ENCODE measurements at regions not wholly inside any gene's neighbourhood (a gene's known extent, or its start where the extent isn't known, plus 50 kb on each side); places are given as distances from the start of the nearest gene placed in this dataset.

DNA sequence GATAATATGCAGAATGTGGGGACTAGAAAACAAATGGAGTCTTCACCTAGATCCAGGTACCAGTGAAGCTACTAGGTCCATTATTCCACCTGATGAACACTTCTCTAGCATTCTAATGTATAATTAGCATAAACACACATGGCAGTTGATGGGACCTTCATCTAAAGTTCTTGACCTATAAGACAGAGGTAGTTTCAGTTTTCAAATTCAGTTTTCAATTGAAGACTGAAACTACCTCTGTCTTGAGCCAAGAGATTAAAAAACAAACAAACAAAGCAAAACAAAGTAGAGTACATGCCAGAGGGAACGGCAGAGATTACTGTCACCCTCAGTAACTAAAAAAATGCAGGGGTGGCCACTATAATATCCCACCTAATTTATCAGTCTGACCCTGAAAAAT, 199.9 kb upstream of the NEIL3 start:
- no peak for DNase-seq (ENCODE audit: low read depth)

DNA sequence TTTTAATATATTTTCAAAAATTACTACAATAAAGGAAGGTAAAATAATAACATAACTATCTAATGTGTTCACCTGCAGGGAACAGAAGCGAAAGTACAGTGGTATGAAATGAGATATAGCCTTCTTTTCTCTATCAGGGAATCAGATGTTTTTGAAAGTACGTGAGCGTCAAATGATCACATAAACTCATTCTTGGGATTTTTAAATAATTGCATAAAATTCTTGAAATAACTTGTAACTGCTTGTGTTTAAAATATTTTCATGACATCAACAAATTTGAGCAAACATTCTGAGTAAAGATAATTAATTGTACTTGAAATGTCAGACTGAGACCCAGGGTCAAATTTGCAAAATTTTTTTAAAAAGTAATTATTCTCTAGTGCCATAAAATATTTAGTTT, 193.5 kb upstream of the NEIL3 start:
- DNase-seq (ENCODE audit: low read depth): no peak

DNA sequence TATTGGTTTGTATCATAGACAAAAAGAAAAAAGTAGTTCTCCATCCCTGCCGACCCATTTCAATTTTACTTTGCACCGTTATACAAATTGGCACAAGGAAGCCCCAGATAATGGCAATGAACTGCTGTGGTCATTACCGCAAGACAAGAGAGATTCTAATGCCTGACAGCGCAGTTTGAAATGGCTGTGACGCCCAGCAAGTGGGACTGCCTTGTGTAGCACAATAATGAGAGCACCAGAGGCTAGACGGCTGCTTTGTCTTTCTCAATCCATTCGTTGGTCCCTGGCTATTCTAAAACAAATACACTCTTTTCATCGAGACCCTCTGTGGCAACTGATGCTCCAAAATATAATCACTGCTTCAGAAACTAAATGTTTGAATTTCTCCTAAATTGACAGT, 192.4 kb upstream of the NEIL3 start:
- DNase-seq (ENCODE audit: low read depth): no peak

DNA sequence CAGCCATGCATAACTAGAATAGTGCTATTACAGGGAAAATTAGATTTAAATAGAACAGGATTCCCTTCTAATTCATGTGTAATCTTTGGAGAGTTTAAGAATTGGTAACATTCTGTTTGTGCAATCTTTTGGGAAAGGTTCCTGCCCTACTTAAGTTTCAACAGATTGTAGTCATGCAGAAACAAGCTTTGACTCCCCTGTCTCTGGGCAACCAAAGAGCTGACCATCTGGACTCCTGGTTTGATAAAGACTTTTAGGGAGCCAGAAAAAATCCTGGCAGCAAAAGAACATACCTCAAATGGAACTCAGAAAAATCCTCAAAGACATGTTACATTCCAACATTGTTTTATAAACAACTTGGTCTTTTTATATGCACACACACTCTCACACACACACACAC, 191.1 kb upstream of the NEIL3 start:
- no peak for DNase-seq (ENCODE audit: low read depth)

DNA sequence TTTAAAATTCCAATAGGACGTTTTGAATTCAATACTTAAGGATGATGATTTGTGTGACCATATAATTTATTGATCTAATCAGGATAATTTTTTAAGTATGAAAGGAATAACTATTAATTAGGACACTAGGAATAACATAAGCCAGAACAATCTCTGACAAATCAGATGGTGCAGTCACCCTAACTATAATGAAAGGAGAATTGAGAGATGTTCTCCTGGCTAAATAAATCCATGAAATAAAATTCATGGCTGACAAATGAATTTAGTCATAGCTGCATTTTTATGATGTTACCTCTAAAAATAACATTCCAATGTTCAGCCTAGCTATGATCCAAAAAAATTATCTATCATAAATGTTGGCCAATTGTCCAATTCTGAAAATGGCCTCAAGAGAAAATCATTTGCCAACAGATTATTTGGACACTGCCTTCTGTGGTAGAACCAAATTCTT, 190.6 kb upstream of the NEIL3 start:
- DNase-seq (ENCODE audit: low read depth): no peak

DNA sequence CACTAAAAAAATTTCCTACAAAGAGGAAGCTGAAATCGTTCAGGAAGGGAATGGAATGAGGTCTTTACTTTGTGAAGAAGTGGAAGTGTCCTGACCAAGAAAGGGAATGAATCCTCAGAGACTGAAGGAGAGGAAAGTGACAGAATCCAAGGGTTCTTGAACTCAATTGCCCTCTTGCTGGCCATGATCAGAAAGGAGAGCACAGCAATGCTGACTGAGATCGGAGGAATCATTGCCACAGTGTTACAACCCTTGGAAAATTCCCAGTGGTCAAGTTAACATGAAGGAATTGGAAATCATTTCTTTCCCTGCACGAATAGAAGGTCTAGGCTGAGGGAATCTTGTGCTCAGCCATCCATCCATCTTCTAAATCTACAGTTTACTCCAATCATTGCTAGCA, 190.0 kb upstream of the NEIL3 start:
- no peak for DNase-seq (ENCODE audit: low read depth)

DNA sequence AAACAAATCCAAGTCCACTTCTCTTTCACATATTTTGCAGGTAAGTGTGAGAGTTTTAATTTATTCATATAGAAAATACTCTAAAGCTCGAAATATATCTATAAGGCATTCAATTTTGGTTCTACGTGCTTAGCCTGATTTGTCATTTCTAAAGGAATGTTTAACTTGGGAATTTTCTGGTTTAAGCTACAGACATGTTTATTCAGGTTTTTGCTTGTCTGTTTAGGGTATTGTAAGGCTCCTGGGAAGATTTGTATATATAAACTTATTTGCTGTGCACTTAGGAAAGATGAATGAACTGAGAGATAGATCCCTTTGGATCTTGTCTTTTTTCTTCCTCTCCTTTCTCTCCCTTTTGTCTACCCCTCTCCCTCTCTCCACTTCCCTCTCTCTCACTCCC, 185.9 kb upstream of the NEIL3 start:
- no peak for DNase-seq (ENCODE audit: low read depth)

DNA sequence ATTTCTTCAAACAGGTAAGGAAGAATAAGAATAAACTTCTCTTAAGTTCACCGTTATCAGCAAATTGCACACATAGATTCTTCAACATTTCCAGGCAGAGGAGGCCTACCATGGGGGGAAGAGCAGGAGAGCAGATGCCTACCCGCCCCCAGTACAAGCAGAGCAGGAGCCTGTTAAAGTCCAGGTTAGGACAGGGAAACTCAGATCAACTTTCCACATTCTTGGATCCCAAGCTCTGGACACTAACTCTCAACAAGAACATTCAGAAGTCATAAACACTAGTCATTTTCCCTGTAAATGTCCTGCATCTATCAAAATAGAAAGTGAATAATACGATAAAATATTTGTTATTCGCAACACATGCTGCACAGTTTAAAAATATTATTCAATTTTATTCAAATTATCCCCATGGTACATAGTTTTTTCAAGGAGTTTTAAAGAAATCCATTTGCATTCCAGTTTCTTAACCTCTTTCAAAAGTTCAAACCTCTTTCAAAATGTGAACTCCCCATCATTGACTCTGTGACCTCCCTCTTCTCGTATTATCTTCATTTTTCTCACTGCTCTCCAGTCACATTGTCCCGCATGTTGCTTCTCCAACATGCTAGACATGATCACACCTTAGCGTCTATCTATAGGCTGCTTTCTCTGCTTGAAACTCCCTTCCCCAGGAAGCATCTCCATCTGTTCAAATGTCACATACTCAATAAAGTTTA, 185.2 kb upstream of the NEIL3 start:
- DNase-seq (ENCODE audit: low read depth): no peak

DNA sequence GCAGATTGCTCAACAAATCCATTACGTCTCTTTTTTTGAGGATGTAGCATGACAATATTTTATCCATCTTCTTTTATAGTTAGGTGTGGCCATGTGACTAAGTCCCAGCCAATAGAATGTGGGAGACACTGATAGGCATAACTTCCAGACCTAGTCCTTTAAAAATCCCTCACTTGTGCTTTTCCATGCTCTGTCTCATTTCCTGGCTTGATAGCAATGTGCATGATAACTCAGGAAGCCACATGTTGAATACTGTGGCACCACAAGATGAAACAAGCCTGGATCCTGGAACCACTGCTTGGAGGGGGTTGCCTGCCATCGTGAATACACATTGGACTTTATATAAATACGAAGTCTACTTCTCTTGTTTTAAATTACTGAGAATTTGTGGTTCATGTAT, 184.0 kb upstream of the NEIL3 start:
- no peak for DNase-seq (ENCODE audit: low read depth)

DNA sequence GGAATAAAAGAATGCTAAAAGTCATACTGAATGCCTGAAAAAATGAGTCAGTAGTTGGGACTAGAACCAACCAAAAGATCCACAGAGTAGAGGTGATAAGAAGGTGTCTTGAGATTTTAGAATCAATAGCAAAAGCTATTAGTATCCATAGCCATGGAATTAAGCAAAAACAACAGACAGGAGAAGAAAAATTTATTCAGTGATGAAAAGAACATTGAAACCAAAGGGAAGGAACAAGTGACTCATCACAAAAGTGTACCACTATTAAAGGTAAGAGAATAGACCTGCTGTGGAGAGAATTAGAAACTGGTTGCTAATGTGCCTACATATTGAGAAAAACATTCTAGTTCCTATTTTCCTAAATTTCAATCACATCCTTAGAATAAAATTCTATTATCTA, 182.0 kb upstream of the NEIL3 start:
- DNase-seq (ENCODE audit: low read depth): no peak

DNA sequence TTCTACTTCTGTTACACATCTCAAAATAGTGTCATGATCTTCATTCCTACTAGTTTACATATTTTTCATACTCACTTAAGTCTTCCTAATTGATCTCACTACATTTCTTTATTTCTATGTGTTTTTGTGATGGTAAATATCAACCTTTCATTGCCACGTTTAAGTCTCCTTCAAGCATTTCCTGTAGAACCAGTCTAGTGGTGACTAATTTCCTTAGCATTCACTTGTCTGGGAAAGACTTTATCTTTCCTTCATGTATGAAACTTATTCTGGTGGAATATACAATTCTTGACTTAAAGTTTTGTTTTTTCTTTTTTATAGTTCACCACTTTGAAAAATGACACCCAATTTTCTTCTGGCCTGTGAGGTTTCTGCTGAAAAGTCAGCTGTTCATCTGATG, 181.4 kb upstream of the NEIL3 start:
- DNase-seq (ENCODE audit: low read depth): no peak

DNA sequence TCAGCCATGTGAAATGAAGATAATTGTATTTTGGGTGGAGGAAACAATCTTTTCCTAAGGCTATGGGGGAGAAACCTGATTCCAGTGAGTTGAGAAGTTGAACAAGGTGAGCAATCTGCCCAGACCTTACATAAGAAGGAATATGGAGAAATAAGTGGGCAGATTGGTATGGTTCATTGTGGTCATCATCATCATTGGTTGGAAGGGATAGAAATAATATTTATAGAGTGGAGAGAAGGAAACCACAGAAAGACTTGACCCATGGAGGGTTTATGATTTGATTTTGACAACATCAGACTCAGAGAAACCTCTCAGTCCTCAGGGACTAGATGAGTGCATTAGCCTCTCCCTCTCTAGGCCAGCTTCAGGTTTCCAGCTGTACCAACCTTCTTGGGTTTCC, 177.9 kb upstream of the NEIL3 start:
- no peak for DNase-seq (ENCODE audit: low read depth)

DNA sequence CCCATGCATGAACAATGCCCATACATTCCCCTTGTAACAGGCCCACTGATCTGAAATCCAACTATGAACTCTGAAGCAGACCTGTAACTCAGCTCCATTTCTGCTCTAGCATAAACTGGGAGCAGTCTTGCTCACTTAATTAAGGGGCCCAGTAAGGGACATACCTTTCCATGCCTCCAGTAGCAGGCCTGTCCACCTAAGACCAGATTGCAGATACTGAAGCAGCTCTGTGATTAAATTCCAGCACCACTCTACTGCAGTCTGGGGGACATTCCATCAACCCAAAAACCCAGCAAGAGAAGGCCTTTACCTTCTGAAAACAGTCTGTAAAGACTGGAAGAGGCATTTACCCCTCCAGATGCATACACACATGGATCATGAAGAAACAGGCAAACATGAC, 162.0 kb upstream of the NEIL3 start:
- DNase-seq (ENCODE audit: low read depth): no peak

DNA sequence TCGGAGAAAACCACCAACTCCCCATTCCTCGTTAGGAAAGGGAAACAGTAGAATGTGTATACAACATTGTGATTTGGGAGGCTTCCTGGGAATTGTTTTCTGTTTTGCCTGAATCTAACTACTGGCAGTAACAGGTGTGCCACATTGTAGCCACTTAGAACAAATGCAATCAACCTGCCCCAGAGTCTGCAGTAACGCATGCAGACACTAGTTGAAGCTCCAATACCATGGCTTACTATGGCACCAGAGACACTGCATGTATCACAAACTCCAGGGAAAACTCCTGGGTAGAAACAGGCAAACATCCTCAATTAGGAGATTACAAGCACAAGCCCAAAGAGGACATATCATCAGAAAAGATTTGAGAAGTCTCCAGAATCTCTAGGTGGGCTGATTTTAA, 154.2 kb upstream of the NEIL3 start:
- DNase-seq (ENCODE audit: low read depth): no peak

DNA sequence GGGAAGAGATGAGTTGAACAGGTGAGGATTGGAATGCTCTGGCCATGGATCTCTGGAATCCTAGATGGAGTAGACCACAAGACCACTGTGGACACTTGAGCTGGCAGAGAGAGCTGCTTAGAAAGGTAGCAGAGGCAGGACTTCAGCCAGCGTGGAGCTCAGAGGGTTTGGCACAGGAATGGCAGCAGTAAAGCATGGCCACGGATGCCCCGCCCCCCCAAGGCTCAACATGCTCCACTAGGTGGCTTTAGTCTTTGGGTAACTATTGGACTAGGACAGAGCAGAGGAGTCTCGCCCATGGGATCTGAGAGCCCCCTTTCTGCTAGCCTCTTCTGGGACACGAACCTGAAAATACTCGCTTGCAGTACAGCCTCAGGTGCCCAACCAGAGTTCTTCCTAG, 150.1 kb upstream of the NEIL3 start:
- no peak for DNase-seq (ENCODE audit: low read depth)

DNA sequence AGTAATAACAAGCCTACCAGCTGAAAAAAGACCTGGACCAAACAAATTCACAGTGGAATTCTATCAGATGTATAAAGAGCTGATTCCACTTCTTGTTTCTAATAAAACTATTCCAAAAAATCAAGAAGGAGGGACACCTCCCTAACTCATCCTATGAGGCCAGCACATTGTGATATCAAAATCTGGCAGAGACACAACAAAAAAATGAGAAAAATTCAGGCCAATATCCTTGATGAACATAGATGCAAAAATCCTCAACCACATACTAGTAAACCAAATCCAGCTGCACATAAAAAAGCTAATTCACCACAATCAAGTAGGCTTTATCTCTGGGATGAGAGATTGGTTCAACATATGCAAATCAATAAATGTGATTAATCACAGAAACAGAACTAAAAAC, 147.9 kb upstream of the NEIL3 start:
- DNase-seq (ENCODE audit: low read depth): no peak

DNA sequence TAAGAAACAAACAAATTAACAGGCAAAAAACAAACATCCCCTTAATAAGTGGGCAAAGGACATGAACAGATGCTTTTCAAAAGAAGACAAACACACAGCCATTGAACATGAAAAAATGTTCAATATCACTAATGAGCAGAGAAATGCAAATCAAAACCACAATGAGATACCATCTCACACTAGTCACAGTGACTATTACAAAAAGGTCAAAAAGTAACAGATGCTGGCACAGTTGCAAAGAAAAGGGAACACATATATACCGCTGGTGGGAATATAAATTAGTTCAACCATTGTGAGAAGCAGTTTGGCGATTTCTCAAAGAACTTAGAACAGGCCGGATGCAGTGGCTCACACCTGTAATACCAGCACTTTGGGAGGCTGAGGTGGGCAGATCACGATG, 146.1 kb upstream of the NEIL3 start:
- no peak for DNase-seq (ENCODE audit: low read depth)

DNA sequence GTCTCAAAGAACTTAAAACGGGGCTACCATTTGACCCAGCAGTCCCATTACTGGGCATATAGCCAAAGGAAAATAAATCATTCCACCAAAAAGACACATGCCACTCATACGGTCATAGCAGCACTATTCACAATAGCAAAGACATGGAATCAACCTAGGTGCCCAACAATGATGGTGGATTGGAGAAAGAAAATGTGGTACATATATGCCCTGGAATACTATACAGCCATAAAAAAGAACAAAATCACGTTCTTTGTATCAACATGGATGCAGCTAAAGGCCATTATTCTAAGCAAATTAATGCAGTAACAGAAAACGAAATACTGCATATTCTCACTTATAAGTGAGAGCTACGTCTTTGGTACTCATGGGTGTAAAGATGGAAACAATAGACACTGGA, 138.1 kb upstream of the NEIL3 start:
- DNase-seq (ENCODE audit: low read depth): no peak

DNA sequence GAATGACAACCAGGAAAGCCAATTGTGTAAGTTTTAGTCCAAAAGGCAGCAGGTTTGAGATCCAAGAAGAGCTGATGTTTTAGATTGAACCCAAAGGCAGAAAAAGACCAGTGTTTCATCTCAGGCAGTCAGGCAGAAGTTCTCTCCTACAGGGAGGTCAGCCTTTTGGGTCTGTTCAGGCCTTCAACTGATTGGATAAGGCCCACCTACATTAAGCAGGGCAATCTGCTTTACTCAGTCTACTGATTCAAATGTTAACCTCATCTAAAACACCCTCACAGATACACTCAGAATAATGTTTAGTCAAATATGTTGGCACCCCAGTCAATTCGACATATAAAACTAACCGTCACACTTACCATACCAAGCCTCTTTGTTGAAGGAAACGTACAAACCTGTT, 134.2 kb upstream of the NEIL3 start:
- DNase-seq (ENCODE audit: low read depth): no peak

DNA sequence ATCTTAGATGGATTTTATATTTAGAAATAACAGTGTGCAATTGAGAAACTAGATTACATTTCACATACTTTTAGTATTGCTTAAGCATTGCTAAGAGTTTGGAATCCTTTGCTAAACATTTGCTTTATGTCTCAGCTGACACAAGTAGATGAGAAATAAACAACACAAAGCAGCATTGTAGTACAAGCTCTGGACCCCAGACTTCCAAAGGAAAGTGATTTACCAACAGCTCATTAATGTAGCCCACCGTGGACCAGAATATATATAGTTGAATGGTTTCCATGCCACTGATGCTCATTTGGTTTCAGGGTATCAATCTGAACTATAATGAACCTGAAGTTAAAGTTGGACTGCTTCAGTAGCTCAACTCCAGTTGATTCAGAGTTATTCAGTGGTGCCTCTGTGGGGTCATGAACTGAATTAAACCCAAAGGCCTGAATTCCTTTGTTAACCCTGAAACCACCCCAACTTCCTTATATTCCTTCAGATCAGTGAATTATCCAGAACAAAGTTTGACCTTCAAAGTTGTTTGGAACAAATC, 132.1 kb upstream of the NEIL3 start:
- DNase-seq (ENCODE audit: low read depth): no peak

DNA sequence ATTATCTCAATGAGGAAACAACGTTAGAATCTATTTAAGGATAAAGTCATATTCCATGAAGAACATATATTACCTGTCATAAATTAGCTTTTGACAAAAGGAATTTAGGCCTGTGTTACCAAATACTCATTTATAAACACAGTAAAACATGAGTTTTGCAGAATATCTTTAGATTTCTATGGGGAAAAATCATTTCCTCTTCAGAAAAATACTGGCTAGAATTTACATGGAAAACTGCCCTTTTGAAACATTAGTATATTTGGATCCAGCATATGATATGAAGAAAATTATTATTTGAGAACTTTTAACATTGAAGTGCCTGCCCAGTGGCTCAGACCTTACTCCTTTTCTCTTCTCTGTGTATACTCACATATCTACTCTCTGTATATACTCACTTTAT, 131.4 kb upstream of the NEIL3 start:
- DNase-seq (ENCODE audit: low read depth): no peak

DNA sequence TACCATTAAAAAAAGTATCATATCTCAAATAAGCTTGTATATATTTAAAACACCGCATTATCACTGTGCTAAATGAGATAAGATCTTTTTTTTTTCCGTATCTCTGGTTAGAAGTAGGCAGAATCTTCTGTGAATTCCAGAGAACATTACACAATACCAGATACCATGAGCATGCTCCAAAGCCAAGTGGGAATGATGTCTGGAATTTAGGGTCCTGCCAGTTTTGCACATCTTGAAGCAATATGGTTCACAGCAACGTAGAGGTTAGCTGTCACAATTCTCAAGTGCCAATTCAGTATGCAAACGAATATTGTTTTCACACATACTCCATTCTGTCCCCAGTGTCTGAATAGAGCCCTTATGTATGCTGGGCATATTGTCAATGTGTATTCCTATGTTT, 127.5 kb upstream of the NEIL3 start:
- DNase-seq (ENCODE audit: low read depth): no peak

DNA sequence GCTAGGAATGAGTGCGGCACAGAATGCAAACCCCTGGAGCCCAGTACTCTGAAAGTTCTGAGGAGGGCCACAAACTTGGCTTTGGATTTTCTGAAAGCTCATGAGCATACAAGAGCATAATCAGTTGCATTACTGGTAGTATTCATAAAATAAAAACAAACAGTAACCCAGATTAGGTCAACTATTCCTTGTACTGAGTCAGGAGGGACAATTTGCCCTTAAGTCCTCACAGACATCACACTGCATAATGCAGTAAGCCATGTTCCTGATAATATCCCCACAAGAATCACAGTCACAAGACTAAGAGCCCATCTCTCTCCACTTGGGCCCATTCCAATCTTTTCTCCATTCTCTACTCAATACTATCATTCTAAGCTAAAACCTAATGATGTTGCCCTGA, 126.9 kb upstream of the NEIL3 start:
- no peak for DNase-seq (ENCODE audit: low read depth)

DNA sequence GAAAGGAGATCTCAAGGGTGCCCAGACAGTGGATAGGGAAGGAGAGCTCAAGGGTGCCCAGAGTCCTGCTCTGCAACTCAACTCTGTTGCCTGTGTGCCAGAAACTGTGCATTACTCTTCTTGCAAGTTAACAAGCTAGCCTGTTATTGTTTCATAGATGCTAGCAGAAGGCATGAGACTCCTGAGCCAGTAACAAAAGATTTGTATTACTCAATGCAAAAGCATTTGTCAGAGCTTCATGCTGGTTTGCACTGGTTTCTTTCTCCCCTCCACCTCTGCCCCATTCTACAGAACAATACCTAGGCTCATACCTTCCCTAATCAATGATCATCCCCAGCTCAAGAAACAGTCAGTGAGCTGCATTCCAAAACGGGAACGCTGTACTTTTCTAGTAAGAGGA, 124.5 kb upstream of the NEIL3 start:
- no peak for DNase-seq (ENCODE audit: low read depth)

DNA sequence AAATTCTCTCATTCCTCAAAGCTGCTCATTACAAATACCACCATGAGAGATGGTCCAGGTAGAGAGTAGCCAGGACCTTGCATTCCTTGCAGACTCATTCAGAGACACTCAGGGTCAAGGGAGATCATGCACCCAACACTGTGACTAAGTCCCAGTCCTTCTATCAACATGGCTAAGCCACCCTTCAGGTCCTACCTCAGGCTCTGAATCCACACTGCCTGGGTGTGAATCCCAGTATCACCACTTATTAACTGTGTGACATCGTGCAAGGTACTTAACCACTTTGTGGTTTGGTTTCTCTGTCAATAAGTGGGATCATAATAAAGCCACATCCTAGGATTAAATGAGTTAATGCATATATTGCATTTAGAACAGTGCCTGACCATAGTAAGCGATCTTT, 124.1 kb upstream of the NEIL3 start:
- DNase-seq (ENCODE audit: low read depth): no peak
